ENCODE measurements at regions not wholly inside any gene's neighbourhood (a gene's known extent, or its start where the extent isn't known, plus 50 kb on each side); places are given as distances from the start of the nearest gene placed in this dataset.

DNA sequence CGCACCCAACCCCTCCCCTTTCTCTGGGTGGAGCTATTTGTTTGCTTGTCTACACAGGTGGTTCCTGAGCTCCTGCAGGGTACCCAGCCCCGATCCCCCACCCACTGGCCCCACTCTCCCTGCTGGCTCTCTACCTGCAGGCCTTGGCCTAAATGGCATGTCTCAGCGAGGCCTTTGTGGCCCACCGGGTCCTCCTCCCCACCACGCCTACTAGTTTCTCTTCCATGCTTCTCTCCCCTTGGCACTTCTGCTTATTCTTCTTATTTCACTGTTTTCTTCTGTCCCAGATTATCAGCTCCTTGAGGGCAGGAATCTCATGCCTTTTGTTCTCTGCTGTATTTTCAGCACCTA, 57.4 kb upstream of the ZNF536 start:
- POLR2A ChIA-PET: no interaction called here
- CTCF ChIA-PET: no interaction called here

GRCh38 chr19:30315159-30315558, 57.0 kb upstream of the ZNF536 start:
- POLR2A ChIA-PET: no interaction called here

DNA sequence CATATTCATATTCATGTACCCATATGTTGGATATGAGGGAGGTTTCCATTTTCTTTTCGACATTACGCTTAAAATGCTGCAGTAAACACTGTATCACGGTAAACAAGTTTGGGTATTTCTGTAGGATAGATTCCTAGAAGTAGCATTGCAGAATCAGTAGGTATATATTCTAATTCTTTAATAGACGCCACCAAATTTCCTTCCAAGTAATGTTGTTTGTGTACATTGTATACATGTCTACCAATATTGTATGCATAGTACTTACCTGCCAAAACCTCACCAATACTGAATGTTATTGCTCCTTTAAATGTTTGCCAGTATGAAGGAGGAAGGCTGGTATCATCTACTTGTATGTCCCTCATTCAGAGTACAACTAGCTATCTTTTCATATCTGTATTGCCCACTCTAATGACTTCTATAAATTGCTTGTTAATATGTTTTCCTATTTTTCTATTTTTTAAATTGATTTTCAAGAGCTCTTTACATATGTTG, 56.1 kb upstream of the ZNF536 start:
- ChIA-PET CTCF (no interaction called here), POLR2A (no interaction called here)

More at GRCh38 chr19:30315159-30315558, 57.0 kb upstream of the ZNF536 start:
- CTCF ChIA-PET: no interaction called here

DNA sequence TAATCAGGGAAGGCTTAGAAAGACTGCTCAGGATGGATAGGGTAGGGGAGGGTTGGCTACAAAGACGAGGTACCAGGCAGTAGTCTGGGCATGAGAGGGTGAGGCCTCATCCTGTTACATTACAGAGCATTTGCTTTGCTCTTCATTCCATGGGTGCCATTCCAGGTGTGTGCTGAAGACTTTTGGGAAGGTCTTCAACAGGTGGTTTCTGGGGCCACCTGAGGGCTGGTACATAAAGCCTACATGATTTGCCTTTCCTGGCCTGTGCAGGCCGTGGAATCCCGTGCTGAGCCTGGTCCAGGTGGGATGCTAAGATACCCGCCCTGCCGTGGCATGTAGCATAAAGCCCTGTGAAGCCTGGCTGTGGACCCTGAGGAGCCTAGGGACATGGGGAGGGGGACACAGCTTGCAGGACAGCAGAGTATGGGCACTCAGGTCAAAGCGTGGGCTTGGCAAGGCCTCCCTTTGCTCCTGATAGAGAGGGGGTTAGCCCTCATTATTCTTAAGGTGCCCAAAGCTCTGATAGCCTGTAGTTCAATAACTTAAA, 55.6 kb upstream of the ZNF536 start:
- CTCF ChIA-PET: no interaction called here
- POLR2A ChIA-PET: no interaction called here

DNA sequence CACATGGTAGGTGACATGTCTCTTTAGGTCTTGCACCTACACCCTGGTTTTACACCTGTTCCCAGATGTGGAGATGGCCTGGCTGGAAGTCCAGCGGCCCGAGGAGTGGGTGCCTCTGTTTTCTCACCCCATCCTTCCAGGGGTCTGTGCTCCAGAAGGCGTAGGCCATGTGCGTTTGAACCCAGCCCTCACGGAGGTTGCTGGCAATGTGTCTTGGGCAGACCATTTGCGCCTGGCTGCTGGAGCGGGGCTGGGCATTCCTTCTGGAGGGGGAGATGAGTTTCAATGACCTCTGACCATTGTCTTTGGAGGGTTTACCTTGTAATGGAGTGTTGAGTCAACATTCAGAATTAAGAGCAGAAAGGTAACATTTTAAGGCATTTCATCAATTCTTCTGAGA, 54.8 kb upstream of the ZNF536 start:
- POLR2A ChIA-PET: no interaction called here
- CTCF ChIA-PET: no interaction called here

DNA sequence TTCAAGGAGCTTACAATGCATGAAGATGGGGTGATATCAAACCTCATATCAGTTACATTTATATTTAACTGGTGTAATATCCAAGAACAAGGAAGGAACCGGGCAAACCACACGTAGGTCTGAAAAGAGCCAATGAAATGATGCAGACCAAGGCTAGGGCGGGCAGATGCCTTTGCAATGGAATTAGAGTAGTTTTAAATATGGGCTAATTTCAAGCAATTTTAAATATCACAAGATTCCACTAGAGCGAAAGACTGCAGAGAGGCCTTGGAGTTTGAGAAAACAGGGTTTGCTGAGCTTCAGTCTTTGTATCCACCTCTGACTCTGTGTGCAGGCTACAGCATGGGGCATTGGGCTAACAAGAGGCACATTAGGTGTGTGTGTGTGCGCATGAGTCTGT, 53.9 kb upstream of the ZNF536 start:
- POLR2A ChIA-PET: no interaction called here
- CTCF ChIA-PET: no interaction called here

DNA sequence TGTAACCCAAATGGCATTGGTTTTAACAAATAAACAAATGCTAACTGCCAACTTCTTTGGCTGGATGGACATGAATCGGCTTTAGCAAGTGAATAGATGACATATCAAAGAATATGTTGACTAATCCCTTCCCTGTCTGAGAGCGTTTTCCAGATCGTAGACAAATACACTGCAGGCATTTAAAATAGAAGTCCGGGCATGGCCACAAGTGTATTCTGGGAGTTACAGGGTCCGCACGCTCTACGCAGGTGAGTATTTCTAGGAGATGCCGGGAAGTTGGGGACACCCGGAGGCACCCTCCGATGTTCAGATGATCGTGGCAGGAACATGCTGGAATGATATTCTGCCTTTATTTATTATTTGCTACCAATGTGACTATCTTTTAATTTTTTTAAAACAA, 53.2 kb upstream of the ZNF536 start:
- CTCF ChIA-PET: no interaction called here

DNA sequence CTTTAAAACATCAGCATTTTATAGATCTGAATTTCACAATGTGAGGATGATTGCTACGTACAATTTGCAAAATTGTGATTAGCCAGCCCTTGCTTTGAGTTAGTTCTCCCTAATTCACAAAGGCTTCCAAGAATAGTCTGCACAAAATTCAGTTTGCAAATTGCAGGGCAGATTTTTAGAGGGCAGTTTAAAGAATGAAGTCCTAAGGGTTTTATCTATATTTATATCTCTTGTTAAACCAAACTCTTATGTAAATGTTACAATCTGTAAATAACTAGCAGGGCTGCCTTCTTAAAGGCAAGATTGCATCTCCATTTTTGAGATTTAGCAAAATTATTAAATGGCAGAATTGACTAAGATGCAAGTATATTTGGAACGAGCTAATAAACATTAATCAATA, 52.8 kb upstream of the ZNF536 start:
- ChIA-PET POLR2A (no interaction called here), CTCF (no interaction called here)

More for the DNA sequence above, 53.2 kb upstream of the ZNF536 start:
- POLR2A ChIA-PET: no interaction called here

- POLR2A ChIA-PET: no interaction called here
These were observed 52.3 kb upstream of the ZNF536 start for GRCh38 chr19:30319876-30320275.

GRCh38 chr19:30320466-30320865, 51.7 kb upstream of the ZNF536 start:
- CTCF ChIA-PET: no interaction called here
- POLR2A ChIA-PET: no interaction called here

More at GRCh38 chr19:30319876-30320275, 52.3 kb upstream of the ZNF536 start:
- CTCF ChIA-PET: no interaction called here

- ChIA-PET POLR2A (no interaction called here), CTCF (no interaction called here)
These were observed 51.3 kb upstream of the ZNF536 start for GRCh38 chr19:30320916-30321315.

All from activated CD8-positive, alpha-beta memory T cell treated with anti-CD3 and anti-CD28 coated beads for 36 hours (primary cell).